ENCODE measurements at regions not wholly inside any gene's neighbourhood (a gene's known extent, or its start where the extent isn't known, plus 50 kb on each side); places are given as distances from the start of the nearest gene placed in this dataset.

- TF ChIP-seq MAX (IDR thresholded peaks at IDR 0.05): no peak
- TF ChIP-seq SMC3 (IDR thresholded peaks at IDR 0.05): no peak
- no peak for TF ChIP-seq FOXS1 (CRISPR knock-in tag; IDR thresholded peaks at IDR 0.05)
- no peak for TF ChIP-seq CEBPB (IDR thresholded peaks at IDR 0.05)
- no peak for TF ChIP-seq HMGXB4 (CRISPR knock-in tag; IDR thresholded peaks at IDR 0.05; ENCODE audit: borderline replicate concordance)
- TF ChIP-seq MAZ (IDR thresholded peaks at IDR 0.05; ENCODE audit: borderline replicate concordance, low read depth, low read length): no peak
These were observed 257.7 kb upstream of the PEX5L start (continued) for GRCh38 chr3:180294282-180295027.

DNA sequence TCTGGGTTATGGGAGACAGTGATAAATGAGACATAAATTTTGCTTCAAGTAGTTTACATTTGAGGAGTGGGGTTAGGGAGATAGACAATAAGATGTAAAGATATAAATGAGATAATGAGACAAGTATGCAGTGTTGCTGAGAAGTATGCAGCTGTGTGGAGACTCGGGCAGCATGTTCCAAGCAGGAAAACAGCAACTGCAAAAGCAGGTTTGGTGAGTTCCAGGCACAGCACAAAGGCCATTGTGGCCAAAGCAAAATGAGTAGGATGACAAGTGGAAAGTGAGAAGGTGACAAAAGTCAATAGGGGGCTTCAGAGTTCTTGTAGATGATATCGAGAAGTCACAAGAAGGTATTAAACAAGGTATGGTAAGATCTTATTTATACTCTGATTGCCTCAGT lies 259.1 kb upstream of the PEX5L start:
- Histone ChIP-seq H3K4me2 (no peak overlapping the region), H3K9me3 (no peaks in the 10 kb centered on the region), H3K4me1 (no peaks in the 10 kb centered on the region), H3K27ac (no peak overlapping the region), H3K4me3 (no peak overlapping the region)
- CTCF ChIA-PET: no interaction called here
- ATAC-seq: no peak
- 5% methylated on average over 2 of the region's 2 CpGs for WGBS (ENCODE audit: missing lambda C conversion rate)
- no peak for TF ChIP-seq PHF8 (IDR thresholded peaks at IDR 0.05; ENCODE audit: borderline replicate concordance, low read depth)
- no peak for TF ChIP-seq HMGXB4 (CRISPR knock-in tag; IDR thresholded peaks at IDR 0.05; ENCODE audit: borderline replicate concordance)
- no peak for TF ChIP-seq RARB (CRISPR knock-in tag; IDR thresholded peaks at IDR 0.05)
- TF ChIP-seq TFCP2L1 (CRISPR knock-in tag; IDR thresholded peaks at IDR 0.05): no peak
- no peak for TF ChIP-seq TP53 (CRISPR knock-in tag; IDR thresholded peaks at IDR 0.05)
- no peak for TF ChIP-seq HEYL (CRISPR knock-in tag; IDR thresholded peaks at IDR 0.05)
- TF ChIP-seq EP300 (IDR thresholded peaks at IDR 0.05): no peak
- DNase-seq (ENCODE audit: low read depth in 1 of 2, low spot score in 1 of 2): no peak
- POLR2A ChIA-PET: no interaction called here
- no peak for FAIRE-seq

DNA sequence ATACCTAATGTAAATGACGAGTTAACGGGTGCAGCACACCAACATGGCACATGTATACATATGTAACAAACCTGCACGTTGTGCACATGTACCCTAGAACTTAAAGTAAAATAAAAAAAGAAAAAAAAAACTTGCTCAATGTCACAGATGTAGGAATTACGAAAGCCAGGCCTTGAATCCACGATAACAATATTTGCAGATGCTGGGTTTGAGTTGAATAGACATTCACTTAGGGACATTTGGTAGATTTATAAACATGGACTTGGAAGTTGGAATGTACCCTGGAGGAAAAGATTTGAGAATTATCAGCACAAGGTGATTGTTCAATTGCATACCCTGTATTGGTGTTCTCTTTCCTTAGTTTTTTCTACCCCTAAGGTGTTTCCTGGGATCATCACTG lies 260.2 kb upstream of the PEX5L start:
- no peak overlapping the region for H3K27ac ChIP-seq
- no peak for ATAC-seq
- FAIRE-seq: no peak
- H3K9me3 ChIP-seq: no peaks in the 10 kb centered on the region
- no peak overlapping the region for H3K4me3 ChIP-seq
- ChIA-PET POLR2A (no interaction called here), CTCF (no interaction called here)
- no peak for DNase-seq (ENCODE audit: low read depth in 1 of 2, low spot score in 1 of 2)
- H3K4me1 ChIP-seq: no peaks in the 10 kb centered on the region
- 17% methylated on average over 5 of the region's 5 CpGs for WGBS (ENCODE audit: missing lambda C conversion rate)
- H3K4me2 ChIP-seq: no peak overlapping the region
- no peak for TF ChIP-seq POLR2A (IDR thresholded peaks at IDR 0.05; ENCODE audit: low read length)
- TF ChIP-seq BCL3 (IDR thresholded peaks at IDR 0.05): no peak
- TF ChIP-seq USF2 (IDR thresholded peaks at IDR 0.05): no peak
- no peak for TF ChIP-seq HOXA7 (CRISPR knock-in tag; IDR thresholded peaks at IDR 0.05)
- TF ChIP-seq TP53 (CRISPR knock-in tag; IDR thresholded peaks at IDR 0.05): no peak
- no peak for TF ChIP-seq ZFP36 (IDR thresholded peaks at IDR 0.05; ENCODE audit: borderline replicate concordance, partially characterized antibody)
- no peak for TF ChIP-seq CHD4 (IDR thresholded peaks at IDR 0.05; ENCODE audit: borderline replicate concordance)
- TF ChIP-seq HEYL (CRISPR knock-in tag; IDR thresholded peaks at IDR 0.05): no peak
- TF ChIP-seq RNF2 (IDR thresholded peaks at IDR 0.05; ENCODE audit: borderline replicate concordance, low read depth): no peak
- no peak for TF ChIP-seq NPAS2 (CRISPR knock-in tag; IDR thresholded peaks at IDR 0.05; ENCODE audit: borderline replicate concordance)
- TF ChIP-seq HDAC2 (IDR thresholded peaks at IDR 0.05): no peak
- no peak for TF ChIP-seq HMGXB4 (CRISPR knock-in tag; IDR thresholded peaks at IDR 0.05; ENCODE audit: borderline replicate concordance)
- TF ChIP-seq EHMT2 (IDR thresholded peaks at IDR 0.05; ENCODE audit: low read depth): no peak
- no peak for TF ChIP-seq PHF8 (IDR thresholded peaks at IDR 0.05; ENCODE audit: borderline replicate concordance, low read depth)
- no peak for TF ChIP-seq FOXS1 (CRISPR knock-in tag; IDR thresholded peaks at IDR 0.05)
- no peak for TF ChIP-seq TFCP2L1 (CRISPR knock-in tag; IDR thresholded peaks at IDR 0.05)
- TF ChIP-seq POLR2AphosphoS2 (conservative IDR thresholded peaks at IDR 0.05; ENCODE audit: low read length): no peak
- no peak for TF ChIP-seq RARB (CRISPR knock-in tag; IDR thresholded peaks at IDR 0.05)
